Heart left ventricle (tissue), 16 donors: ENCODE measurements at regions not wholly inside any gene's neighbourhood (a gene's known extent, or its start where the extent isn't known, plus 50 kb on each side); places are given as distances from the start of the nearest gene placed in this dataset.

Experiments
- ATAC-seq, 4 donors: fragments of 200-7000 bp; cut with Tn5 transposase; one replicate each; pipeline ENCODE4 v1.9.1; 2020 to 2022; ENCODE audit warnings: moderate library complexity in 4 of 4, mild to moderate bottlenecking in 3 of 4, moderate number of reproducible peaks in 1 of 4
- DNase-seq, 5 donors: peaks; one replicate each; pipeline ENCODE4 v3.0.0-alpha.2; 2020
- H3K27ac ChIP-seq, 12 donors: fragments of 200-600 bp; sonication (generic) in 4 of 12; one replicate each; pipeline versions ENCODE4 v1.5.0 to v1.8.0; 2016 to 2022; ENCODE audit warnings: mild to moderate bottlenecking in 2 of 12
- H3K27me3 ChIP-seq, 9 donors: fragments of 200-600 bp; sonication (generic) in 2 of 9; one replicate each; pipeline versions ENCODE4 v1.5.1 to v1.8.0; 2016 to 2022; ENCODE audit warnings: mild to moderate bottlenecking in 3 of 9
- H3K36me3 ChIP-seq, 9 donors: fragments of 200-600 bp; sonication (generic) in 2 of 9; one replicate each; pipeline versions ENCODE4 v1.5.0 to v1.8.0; 2018 to 2022; ENCODE audit warnings: mild to moderate bottlenecking in 2 of 9
- H3K4me1 ChIP-seq, 12 donors: fragments of 200-600 bp; sonication (generic) in 4 of 12; one replicate each; pipeline versions ENCODE4 v1.5.0 to v1.8.0; 2016 to 2022; ENCODE audit warnings: mild to moderate bottlenecking in 3 of 12
- H3K4me3 ChIP-seq, 12 donors: fragments of 200-600 bp; sonication (generic) in 4 of 12; one replicate each; pipeline versions ENCODE4 v1.5.0 to v1.8.0; 2017 to 2022; ENCODE audit warnings: mild to moderate bottlenecking in 9 of 12, moderate library complexity in 4 of 12
- H3K9me3 ChIP-seq, 12 donors: fragments of 200-600 bp; sonication (generic) in 4 of 12; one replicate each; pipeline versions ENCODE4 v1.5.0 to v1.8.0; 2016 to 2022; ENCODE audit warnings: mild to moderate bottlenecking in 1 of 12
- POLR2A ChIP-seq, 2 donors: fragments of 450-650 bp; IDR thresholded peaks; one replicate each; pipeline ENCODE4 v1.6.1; 2017; ENCODE audit warnings: antibody characterized with exemption in 2 of 2, mild to moderate bottlenecking in 2 of 2, moderate library complexity in 2 of 2
- WGBS, 4 donors: extraction: QIAGEN DNeasy Blood & Tissue Kit in 2 of 4; methylation state at CpG; one replicate each; pipeline versions ENCODE4 v1.1.5 to v1.1.7; 2013 to 2018; 5-methylcytosine and 5-hydroxymethylcytosine counted together
- intact Hi-C, 10 donors: fragments of 100-400 bp; cut with DNase I; formaldehyde crosslinking; loops; one replicate each; pipeline versions ENCODE4 v1.11.1 to v1.14.2; 2022
- TF ChIP-seq, protein P1 (sequence below), 12 donors: fragments of 200-600 bp; sonication (generic) in 4 of 12; IDR thresholded peaks; one replicate each; pipeline versions ENCODE4 v1.5.0 to v1.8.0; 2018 to 2022; ENCODE audit warnings: antibody characterized with exemption in 12 of 12, mild to moderate bottlenecking in 5 of 12
- donor health status: ischemic (EF 13 %, LVEDD 7.1; RV severe dilation, severe dysfunction).
- donor health status: healthy with polysubstance abuse.
- donor health status: DM: no; HTN: yes; CAD: no.
- donor health status: DM: no; HTN: no; CAD: no.
- donor health status: ischemic (EF 25% LVEDD 6.9; RV normal size, moderate dysfunction).
- donor health status: ischemic (EF 25% LVEDD 5.7; RV mildly dilated, moderate dysfunction).
- donor health status: healthy.
- donor health status: DM: yes; HTN: yes; CAD: no.
- donor health status: ischemic (EF 35%, LVEDD 5.7; RV mildly dilated, moderate dysfunction).
- donor health status: nonischemic (EF 11% LVEDD 7.7; RV severe dilation, severe dysfunction).
- donor health status: DM: yes; HTN: yes; CAD: no.
- donor health status: PGD.
- donor health status: ischemic (EF 29% LVEDD 5.4; RV normal size, mild dysfunction).
- donor health status: nonischemic (EF 23%, LVEDD 6.1; RV moderate dilation, normal function).

DNA sequence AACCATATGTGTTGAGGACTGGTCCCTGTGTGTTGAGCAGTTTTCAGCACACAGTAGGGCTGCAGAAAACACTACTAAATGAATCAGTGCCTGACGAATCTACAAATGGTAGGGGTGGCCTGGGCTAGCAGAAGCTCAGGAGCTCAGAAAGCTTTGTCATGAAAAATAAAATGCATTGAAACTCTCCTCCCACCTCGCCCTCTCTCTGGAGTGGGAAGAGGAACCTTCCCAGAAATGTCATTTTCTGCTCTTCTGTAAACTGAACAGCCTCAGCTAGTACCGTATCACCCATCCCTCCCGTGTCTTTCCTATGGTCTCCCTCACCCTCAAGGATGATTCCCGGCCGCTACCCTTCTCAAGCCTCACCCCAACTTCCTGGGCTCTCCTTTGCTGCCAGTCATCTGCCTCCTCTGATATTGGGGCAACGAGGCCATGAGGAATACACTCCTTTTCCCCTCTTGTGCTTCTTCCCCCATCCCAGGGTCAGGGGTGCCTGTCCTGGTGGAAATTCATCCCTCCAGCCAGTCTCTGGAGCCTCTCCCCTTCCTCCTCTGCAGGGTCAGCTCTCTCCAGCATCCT is 734.5 kb downstream of the PTPRU start:
- TF ChIP-seq, protein P1, sequence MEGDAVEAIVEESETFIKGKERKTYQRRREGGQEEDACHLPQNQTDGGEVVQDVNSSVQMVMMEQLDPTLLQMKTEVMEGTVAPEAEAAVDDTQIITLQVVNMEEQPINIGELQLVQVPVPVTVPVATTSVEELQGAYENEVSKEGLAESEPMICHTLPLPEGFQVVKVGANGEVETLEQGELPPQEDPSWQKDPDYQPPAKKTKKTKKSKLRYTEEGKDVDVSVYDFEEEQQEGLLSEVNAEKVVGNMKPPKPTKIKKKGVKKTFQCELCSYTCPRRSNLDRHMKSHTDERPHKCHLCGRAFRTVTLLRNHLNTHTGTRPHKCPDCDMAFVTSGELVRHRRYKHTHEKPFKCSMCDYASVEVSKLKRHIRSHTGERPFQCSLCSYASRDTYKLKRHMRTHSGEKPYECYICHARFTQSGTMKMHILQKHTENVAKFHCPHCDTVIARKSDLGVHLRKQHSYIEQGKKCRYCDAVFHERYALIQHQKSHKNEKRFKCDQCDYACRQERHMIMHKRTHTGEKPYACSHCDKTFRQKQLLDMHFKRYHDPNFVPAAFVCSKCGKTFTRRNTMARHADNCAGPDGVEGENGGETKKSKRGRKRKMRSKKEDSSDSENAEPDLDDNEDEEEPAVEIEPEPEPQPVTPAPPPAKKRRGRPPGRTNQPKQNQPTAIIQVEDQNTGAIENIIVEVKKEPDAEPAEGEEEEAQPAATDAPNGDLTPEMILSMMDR (IDR thresholded peaks at IDR 0.05) = no peak
- no peak for TF ChIP-seq POLR2A (IDR thresholded peaks at IDR 0.05)
- 66 to 75% (median 73%) methylated on average over 7 of the region's 7 CpGs for WGBS, 4 donors
- Histone ChIP-seq H3K36me3 (no peaks in the 10 kb centered on the region), H3K27ac (no peak overlapping the region), H3K27me3 (peaks cover 0 to 22% (median 0%) of the 10 kb centered on the region in 9 donors), H3K4me3 (no peak overlapping the region), H3K4me1 (no peaks in the 10 kb centered on the region), H3K9me3 (no peaks in the 10 kb centered on the region)
- intact Hi-C loops = no loop called here
- ATAC-seq = no peak
- DNase-seq = no peak

DNA sequence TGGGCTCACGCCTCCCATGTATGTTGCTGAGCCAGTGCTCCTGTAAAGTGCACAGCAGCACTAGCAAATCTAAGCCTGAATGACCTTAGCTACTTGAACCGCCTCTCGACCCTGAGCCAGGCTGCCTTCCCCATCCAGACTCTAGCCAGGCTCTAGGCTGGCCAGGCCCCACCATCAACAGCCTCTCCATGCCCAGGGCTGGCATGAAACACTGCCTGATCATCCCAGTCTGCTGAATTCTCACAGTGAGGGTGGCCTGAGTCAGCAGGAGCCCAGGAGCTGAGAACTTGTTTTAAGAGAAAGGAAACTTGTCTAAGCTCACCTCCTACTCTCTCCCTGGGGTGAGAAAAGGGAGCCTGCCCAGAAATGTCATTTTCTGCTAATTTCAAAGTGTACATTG is 733.3 kb downstream of the PTPRU start:
- H3K27me3 ChIP-seq = peaks cover 0 to 29% (median under 1%) of the 10 kb centered on the region in 9 donors
- ATAC-seq (no peak), DNase-seq (no peak)
- no peaks in the 10 kb centered on the region for H3K36me3 ChIP-seq
- intact Hi-C loops = no loop called here
- H3K9me3 ChIP-seq = no peaks in the 10 kb centered on the region
- no peaks in the 10 kb centered on the region for H3K4me1 ChIP-seq
- H3K4me3 ChIP-seq = no peak overlapping the region
- TF ChIP-seq POLR2A (IDR thresholded peaks at IDR 0.05) = no peak
- TF ChIP-seq, protein P1 (IDR thresholded peaks at IDR 0.05) = no peak
- WGBS, 4 donors = 81 to 89% (median 86%) methylated on average over 3 of the region's 3 CpGs
- H3K27ac ChIP-seq = no peak overlapping the region

DNA sequence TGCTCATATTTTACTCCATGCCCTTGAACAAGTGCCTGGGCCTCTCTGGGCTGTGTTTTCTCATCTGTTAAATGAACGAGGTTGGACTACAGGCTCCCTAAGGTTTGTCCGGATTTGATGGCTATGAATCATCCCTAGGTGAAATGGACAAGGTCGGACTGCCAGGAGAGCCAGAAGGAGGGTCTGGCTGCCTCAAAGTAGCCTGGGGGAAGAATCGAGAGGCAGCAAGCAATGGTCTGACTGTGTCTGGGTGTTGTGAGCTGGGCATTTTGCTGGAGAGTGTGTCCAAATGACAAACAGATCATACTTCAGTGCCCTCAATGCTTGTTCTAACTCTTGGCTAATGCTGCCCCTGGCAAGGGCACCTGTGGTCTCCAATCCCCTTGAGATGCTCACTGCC is 730.9 kb downstream of the PTPRU start:
- Histone ChIP-seq H3K27ac (no peak overlapping the region), H3K36me3 (no peaks in the 10 kb centered on the region), H3K27me3 (peaks cover 0 to 29% (median 7%) of the 10 kb centered on the region in 9 donors), H3K4me3 (no peak overlapping the region), H3K4me1 (peaks cover 0 to 5% (median 0%) of the 10 kb centered on the region in 12 donors), H3K9me3 (no peaks in the 10 kb centered on the region)
- TF ChIP-seq, protein P1 (IDR thresholded peaks at IDR 0.05) = no peak
- TF ChIP-seq POLR2A (IDR thresholded peaks at IDR 0.05) = no peak
- intact Hi-C loops = no loop called here
- DNase-seq (no peak), ATAC-seq (no peak)
- WGBS, 4 donors = 53 to 71% (median 59%) methylated on average over 4 of the region's 4 CpGs

DNA sequence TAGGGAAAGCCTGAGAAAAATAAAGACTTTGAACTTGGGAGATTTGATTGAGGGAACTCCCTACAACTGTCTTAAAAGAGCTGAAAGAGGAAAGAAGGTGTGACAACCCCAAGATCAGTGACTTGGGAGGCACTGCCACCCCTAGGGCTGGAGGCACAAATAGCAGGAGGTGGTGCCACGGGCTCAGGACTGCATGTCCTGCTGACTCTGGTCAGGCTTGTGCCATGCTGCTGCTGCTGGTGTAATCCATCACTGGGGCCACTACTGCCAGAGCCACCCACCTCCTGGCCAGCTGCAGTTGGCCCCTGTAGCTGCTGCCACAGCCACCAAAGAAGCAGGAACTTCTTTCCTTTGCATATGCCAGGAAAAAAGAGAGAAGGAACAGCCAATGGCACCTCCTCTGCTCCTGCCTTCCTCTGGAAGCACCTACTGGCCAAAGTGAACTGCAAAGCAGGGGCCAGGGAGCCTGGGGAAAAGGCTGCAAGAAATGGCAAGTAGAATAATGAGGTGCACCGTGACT is 730.3 kb downstream of the PTPRU start:
- Histone ChIP-seq H3K36me3 (no peaks in the 10 kb centered on the region), H3K4me1 (peaks cover 0 to 5% (median 0%) of the 10 kb centered on the region in 12 donors), H3K27ac (no peak overlapping the region), H3K4me3 (no peak overlapping the region), H3K27me3 (peaks cover 0 to 28% (median 7%) of the 10 kb centered on the region in 9 donors), H3K9me3 (no peaks in the 10 kb centered on the region)
- intact Hi-C loops = no loop called here
- TF ChIP-seq, protein P1 (IDR thresholded peaks at IDR 0.05) = no peak
- TF ChIP-seq POLR2A (IDR thresholded peaks at IDR 0.05) = no peak
- 53 to 95% (median 80%) methylated on average over 2 of the region's 2 CpGs for WGBS, 4 donors
- DNase-seq (no peak), ATAC-seq (no peak)
